ENCODE measurements at regions not wholly inside any gene's neighbourhood (a gene's known extent, or its start where the extent isn't known, plus 50 kb on each side); places are given as distances from the start of the nearest gene placed in this dataset.

- no peak for DNase-seq (ENCODE audit: low spot score in 2 of 2)
- TF ChIP-seq CTCF (IDR thresholded peaks at IDR 0.05), result no peak
- no peak overlapping the region for H3K27ac ChIP-seq
- H3K4me1 ChIP-seq, result no peaks in the 10 kb centered on the region
- no peaks in the 10 kb centered on the region for H3K9me3 ChIP-seq
- no peaks in the 10 kb centered on the region for H3K36me3 ChIP-seq
- no peaks in the 10 kb centered on the region for H3K27me3 ChIP-seq
- intact Hi-C loops (cut with DNase I), result no loop called here
- H3K4me3 ChIP-seq, result no peak overlapping the region
These were observed 281.0 kb upstream of the MAOA start for GRCh38 chrX:43375136-43375535.

DNA sequence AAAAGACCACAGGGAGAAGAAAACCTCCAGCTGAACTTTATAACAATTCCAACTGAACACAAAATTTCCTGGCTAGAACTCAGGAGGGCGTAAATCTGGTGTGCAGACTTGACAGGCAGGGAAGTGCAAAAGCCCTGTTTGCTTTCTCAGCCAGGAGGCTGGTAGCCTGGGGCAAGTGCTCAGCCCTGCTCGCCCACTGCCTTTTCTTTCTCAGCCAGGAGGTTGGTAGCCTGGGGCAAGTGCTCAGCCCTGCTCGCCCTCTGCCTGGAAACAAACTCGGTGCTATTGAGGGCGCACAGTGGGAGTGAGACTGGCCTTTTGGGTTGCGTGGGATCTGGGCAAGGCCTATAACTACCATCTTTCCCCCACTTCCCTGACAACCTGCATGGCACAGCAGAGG, 275.4 kb upstream of the MAOA start:
- Histone ChIP-seq H3K27ac (no peak overlapping the region), H3K4me1 (no peaks in the 10 kb centered on the region), H3K9me3 (no peaks in the 10 kb centered on the region), H3K36me3 (no peaks in the 10 kb centered on the region), H3K27me3 (no peaks in the 10 kb centered on the region), H3K4me3 (no peak overlapping the region)
- no peak for TF ChIP-seq CTCF (IDR thresholded peaks at IDR 0.05)
- intact Hi-C loops (cut with DNase I), result no loop called here
- DNase-seq (ENCODE audit: low spot score in 2 of 2), result no peak

GRCh38 chrX:43386875-43387274, 269.2 kb upstream of the MAOA start:
- H3K9me3 ChIP-seq, result no peaks in the 10 kb centered on the region
- H3K4me3 ChIP-seq, result no peak overlapping the region
- no peak overlapping the region for H3K27ac ChIP-seq
- H3K36me3 ChIP-seq, result no peaks in the 10 kb centered on the region
- intact Hi-C loops (cut with DNase I), result no loop called here
- TF ChIP-seq CTCF (IDR thresholded peaks at IDR 0.05), result no peak
- H3K27me3 ChIP-seq, result no peaks in the 10 kb centered on the region
- DNase-seq (ENCODE audit: low spot score in 2 of 2), result no peak
- H3K4me1 ChIP-seq, result no peaks in the 10 kb centered on the region

DNA sequence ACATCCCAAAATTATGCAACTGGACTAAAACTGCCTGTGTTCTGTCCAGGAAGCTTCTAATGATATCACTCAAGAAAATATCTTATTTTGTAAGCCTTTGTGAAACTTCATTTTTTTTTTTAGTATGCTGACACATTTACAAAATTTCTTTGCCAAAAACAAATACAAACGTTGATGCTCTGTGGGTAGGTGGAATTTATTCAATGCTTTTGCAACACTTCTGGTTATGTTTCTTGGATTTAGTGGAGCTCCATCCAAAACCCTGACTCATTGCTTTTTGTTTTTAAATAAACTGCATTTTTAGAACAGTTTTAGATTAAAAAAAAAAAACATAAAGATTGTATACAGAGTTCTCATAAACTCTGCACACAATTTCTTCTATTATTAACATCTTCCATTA, 250.9 kb upstream of the MAOA start:
- Histone ChIP-seq H3K36me3 (no peaks in the 10 kb centered on the region), H3K27me3 (no peaks in the 10 kb centered on the region), H3K4me3 (no peak overlapping the region), H3K27ac (no peak overlapping the region), H3K4me1 (no peaks in the 10 kb centered on the region), H3K9me3 (no peaks in the 10 kb centered on the region)
- TF ChIP-seq CTCF (IDR thresholded peaks at IDR 0.05), result no peak
- intact Hi-C loops (cut with DNase I), result no loop called here
- no peak for DNase-seq (ENCODE audit: low spot score in 2 of 2)

GRCh38 chrX:43423876-43424275, 232.2 kb upstream of the MAOA start:
- intact Hi-C loops (cut with DNase I), result no loop called here
- TF ChIP-seq CTCF (IDR thresholded peaks at IDR 0.05), result no peak
- H3K4me3 ChIP-seq, result no peak overlapping the region
- no peak for DNase-seq (ENCODE audit: low spot score in 2 of 2)
- H3K9me3 ChIP-seq, result no peaks in the 10 kb centered on the region
- H3K27me3 ChIP-seq, result no peaks in the 10 kb centered on the region
- H3K36me3 ChIP-seq, result no peaks in the 10 kb centered on the region
- no peak overlapping the region for H3K27ac ChIP-seq
- no peaks in the 10 kb centered on the region for H3K4me1 ChIP-seq

- Histone ChIP-seq H3K27me3 (no peaks in the 10 kb centered on the region), H3K4me3 (no peak overlapping the region), H3K4me1 (no peaks in the 10 kb centered on the region), H3K27ac (no peak overlapping the region), H3K9me3 (no peaks in the 10 kb centered on the region), H3K36me3 (no peaks in the 10 kb centered on the region)
- no peak for TF ChIP-seq CTCF (IDR thresholded peaks at IDR 0.05)
- intact Hi-C loops (cut with DNase I), result no loop called here
- DNase-seq (ENCODE audit: low spot score in 2 of 2), result no peak
These were observed 219.6 kb upstream of the MAOA start for GRCh38 chrX:43436517-43436916.

Measured in ascending aorta (tissue), 2 donors.